ENCODE measurements at regions not wholly inside any gene's neighbourhood (a gene's known extent, or its start where the extent isn't known, plus 50 kb on each side); places are given as distances from the start of the nearest gene placed in this dataset.
A peak's percentile ranks its signal among the peaks of the same experiment; 100 is the strongest.

DNA sequence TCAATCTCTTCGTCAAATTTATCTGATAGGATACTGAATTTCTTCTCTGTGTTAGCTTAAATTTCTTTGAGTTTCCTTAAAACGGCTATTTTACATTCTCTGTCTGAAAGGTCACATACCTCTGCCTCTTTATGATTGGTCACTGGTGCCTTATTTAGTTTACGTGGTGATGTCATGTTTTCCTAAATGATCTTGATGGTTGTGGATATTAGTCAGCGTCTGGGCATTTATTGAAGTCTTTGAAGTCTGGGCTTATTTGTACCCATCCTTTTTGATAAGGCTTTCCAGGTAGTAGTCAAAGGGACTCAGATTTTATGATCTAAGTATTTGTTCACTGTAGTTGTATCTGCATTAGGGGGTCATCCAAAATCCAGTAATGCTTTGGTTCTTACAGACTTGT lies 1407.5 kb upstream of the LRRTM3 start:
- ChIA-PET POLR2A (no interaction called here), CTCF (interaction anchor here (0.8 kb wide), 1 partner anchor 1541 kb away, joined by 5 read pairs; no protein-coding TSS in a partner anchor)
- H3K36me3 ChIP-seq (ENCODE audit: control insufficient read depth in 2 of 2, insufficient read depth in 1 of 2, low read length in 2 of 2): no peaks in the 10 kb centered on the region
- TF ChIP-seq ZNF366 (tag by site-specific recombination; conservative IDR thresholded peaks at IDR 0.05) (peak; percentile 39; the same call in 1 of the 2 replicates), ZNF692 (tag by site-specific recombination; IDR thresholded peaks at IDR 0.05) (peak; percentile 38; the same call in 1 of the 2 replicates), REST (tag by site-specific recombination; IDR thresholded peaks at IDR 0.05) (no peak), ATF2 (tag by site-specific recombination; IDR thresholded peaks at IDR 0.05; ENCODE audit: low read depth) (0 out of 2 replicates have a peak, but pooled peaks have one; percentile 14)
- no peaks in the 10 kb centered on the region for H3K4me1 ChIP-seq (ENCODE audit: control insufficient read depth, insufficient read depth, low read length)
- no peak overlapping the region for H3K4me3 ChIP-seq (ENCODE audit: low read depth, low read length)
- H3K27ac ChIP-seq (ENCODE audit: extremely low read depth, low read depth, low read length): no peak overlapping the region
- no peaks in the 10 kb centered on the region for H3K9me3 ChIP-seq (ENCODE audit: control insufficient read depth, insufficient read depth, low read depth, low read length)

DNA sequence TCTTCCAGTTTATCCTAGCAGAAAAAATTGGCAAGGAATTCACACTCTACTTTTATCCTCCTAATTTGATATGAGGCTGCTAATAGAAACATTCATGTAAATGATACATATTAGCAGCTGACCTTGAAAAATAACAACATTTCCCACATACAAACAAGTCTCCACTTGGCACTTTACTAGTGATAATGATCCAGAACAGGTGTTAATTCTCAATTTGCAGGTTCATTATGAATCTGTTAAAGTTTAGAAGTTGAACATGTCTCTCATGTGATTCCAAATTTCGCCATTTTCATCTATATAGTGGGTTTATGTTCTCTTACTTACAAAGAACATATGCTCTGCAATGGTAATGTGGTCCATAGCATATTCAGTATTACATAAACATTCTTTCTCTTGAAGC lies 1396.8 kb upstream of the LRRTM3 start:
- Histone ChIP-seq H3K36me3 (ENCODE audit: control insufficient read depth in 2 of 2, insufficient read depth in 1 of 2, low read length in 2 of 2) (no peaks in the 10 kb centered on the region), H3K27ac (ENCODE audit: extremely low read depth, low read depth, low read length) (no peak overlapping the region), H3K4me3 (ENCODE audit: low read depth, low read length) (no peak overlapping the region), H3K4me1 (ENCODE audit: control insufficient read depth, insufficient read depth, low read length) (no peaks in the 10 kb centered on the region), H3K9me3 (ENCODE audit: control insufficient read depth, insufficient read depth, low read depth, low read length) (no peaks in the 10 kb centered on the region)
- ChIA-PET CTCF (no interaction called here), POLR2A (no interaction called here)
- TF ChIP-seq ZNF768 (tag by site-specific recombination; IDR thresholded peaks at IDR 0.05): no peak
- no peak for TF ChIP-seq ZNF324 (tag by site-specific recombination; IDR thresholded peaks at IDR 0.05)
- TF ChIP-seq, protein P1, sequence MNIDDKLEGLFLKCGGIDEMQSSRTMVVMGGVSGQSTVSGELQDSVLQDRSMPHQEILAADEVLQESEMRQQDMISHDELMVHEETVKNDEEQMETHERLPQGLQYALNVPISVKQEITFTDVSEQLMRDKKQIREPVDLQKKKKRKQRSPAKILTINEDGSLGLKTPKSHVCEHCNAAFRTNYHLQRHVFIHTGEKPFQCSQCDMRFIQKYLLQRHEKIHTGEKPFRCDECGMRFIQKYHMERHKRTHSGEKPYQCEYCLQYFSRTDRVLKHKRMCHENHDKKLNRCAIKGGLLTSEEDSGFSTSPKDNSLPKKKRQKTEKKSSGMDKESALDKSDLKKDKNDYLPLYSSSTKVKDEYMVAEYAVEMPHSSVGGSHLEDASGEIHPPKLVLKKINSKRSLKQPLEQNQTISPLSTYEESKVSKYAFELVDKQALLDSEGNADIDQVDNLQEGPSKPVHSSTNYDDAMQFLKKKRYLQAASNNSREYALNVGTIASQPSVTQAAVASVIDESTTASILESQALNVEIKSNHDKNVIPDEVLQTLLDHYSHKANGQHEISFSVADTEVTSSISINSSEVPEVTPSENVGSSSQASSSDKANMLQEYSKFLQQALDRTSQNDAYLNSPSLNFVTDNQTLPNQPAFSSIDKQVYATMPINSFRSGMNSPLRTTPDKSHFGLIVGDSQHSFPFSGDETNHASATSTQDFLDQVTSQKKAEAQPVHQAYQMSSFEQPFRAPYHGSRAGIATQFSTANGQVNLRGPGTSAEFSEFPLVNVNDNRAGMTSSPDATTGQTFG (tag by site-specific recombination; IDR thresholded peaks at IDR 0.05; ENCODE audit: borderline replicate concordance): no peak

DNA sequence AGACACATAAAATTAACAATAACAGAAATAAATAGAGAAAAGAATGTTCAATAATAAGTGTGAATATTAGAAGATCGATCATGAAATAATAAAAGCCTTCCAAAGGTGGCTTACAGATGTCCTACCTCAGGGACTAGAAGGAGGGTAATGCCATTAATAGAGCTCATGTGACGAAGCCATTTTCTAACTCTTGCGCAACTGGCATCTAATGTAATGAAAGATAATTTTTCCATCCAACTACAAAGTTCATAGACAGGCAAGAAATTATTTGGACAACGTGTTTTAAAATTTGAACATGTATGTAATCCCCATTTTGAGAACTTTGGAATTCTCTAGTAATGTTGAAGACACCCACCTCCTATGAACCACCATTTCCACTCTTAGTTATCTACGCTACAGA lies 1394.3 kb upstream of the LRRTM3 start:
- POLR2A ChIA-PET: no interaction called here
- Histone ChIP-seq H3K27ac (ENCODE audit: extremely low read depth, low read depth, low read length) (no peak overlapping the region), H3K36me3 (ENCODE audit: control insufficient read depth in 2 of 2, insufficient read depth in 1 of 2, low read length in 2 of 2) (no peaks in the 10 kb centered on the region), H3K4me3 (ENCODE audit: low read depth, low read length) (no peak overlapping the region), H3K4me1 (ENCODE audit: control insufficient read depth, insufficient read depth, low read length) (no peaks in the 10 kb centered on the region), H3K9me3 (ENCODE audit: control insufficient read depth, insufficient read depth, low read depth, low read length) (no peaks in the 10 kb centered on the region)
- TF ChIP-seq ZNF121 (tag by site-specific recombination; IDR thresholded peaks at IDR 0.05): no peak
- no peak for TF ChIP-seq ZNF223 (tag by site-specific recombination; IDR thresholded peaks at IDR 0.05)
- no peak for TF ChIP-seq ZNF837 (tag by site-specific recombination; IDR thresholded peaks at IDR 0.05)
- TF ChIP-seq, protein P2, sequence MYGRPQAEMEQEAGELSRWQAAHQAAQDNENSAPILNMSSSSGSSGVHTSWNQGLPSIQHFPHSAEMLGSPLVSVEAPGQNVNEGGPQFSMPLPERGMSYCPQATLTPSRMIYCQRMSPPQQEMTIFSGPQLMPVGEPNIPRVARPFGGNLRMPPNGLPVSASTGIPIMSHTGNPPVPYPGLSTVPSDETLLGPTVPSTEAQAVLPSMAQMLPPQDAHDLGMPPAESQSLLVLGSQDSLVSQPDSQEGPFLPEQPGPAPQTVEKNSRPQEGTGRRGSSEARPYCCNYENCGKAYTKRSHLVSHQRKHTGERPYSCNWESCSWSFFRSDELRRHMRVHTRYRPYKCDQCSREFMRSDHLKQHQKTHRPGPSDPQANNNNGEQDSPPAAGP (tag by site-specific recombination; IDR thresholded peaks at IDR 0.05): no peak
- TF ChIP-seq, protein P3, sequence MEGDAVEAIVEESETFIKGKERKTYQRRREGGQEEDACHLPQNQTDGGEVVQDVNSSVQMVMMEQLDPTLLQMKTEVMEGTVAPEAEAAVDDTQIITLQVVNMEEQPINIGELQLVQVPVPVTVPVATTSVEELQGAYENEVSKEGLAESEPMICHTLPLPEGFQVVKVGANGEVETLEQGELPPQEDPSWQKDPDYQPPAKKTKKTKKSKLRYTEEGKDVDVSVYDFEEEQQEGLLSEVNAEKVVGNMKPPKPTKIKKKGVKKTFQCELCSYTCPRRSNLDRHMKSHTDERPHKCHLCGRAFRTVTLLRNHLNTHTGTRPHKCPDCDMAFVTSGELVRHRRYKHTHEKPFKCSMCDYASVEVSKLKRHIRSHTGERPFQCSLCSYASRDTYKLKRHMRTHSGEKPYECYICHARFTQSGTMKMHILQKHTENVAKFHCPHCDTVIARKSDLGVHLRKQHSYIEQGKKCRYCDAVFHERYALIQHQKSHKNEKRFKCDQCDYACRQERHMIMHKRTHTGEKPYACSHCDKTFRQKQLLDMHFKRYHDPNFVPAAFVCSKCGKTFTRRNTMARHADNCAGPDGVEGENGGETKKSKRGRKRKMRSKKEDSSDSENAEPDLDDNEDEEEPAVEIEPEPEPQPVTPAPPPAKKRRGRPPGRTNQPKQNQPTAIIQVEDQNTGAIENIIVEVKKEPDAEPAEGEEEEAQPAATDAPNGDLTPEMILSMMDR (tag by site-specific recombination; IDR thresholded peaks at IDR 0.05): no peak
- no peak for TF ChIP-seq ZNF174 (tag by site-specific recombination; IDR thresholded peaks at IDR 0.05)
- TF ChIP-seq, protein P1 (tag by site-specific recombination; IDR thresholded peaks at IDR 0.05; ENCODE audit: borderline replicate concordance): no peak
- no peak for TF ChIP-seq ZNF391 (tag by site-specific recombination; IDR thresholded peaks at IDR 0.05; ENCODE audit: borderline replicate concordance, low read depth)
- no peak for TF ChIP-seq RBAK (tag by site-specific recombination; IDR thresholded peaks at IDR 0.05)
- no peak for TF ChIP-seq ZNF324 (tag by site-specific recombination; IDR thresholded peaks at IDR 0.05)
- no peak for TF ChIP-seq OSR2 (tag by site-specific recombination; IDR thresholded peaks at IDR 0.05)
- CTCF ChIA-PET: no interaction called here
